Astrocyte of the cerebellum (primary cell): ENCODE measurements at regions not wholly inside any gene's neighbourhood (a gene's known extent, or its start where the extent isn't known, plus 50 kb on each side); places are given as distances from the start of the nearest gene placed in this dataset.

ENCODE experiments used
- DNase-seq: peaks from one replicate; pipeline ENCODE4 v3.0.0-alpha.2; 2011; ENCODE audit warnings: low read depth
- H3K4me3 ChIP-seq: 2 replicates; pipeline ENCODE4 v1.5.1; 2011; ENCODE audit warnings: mild to moderate bottlenecking, low read depth, low read length, moderate library complexity
- in situ Hi-C: cut with HindIII; loops from 2 replicates; pipeline ENCODE4 v1.10.0; 2017; ENCODE audit warnings: low sequenced_read_pairs
- TF ChIP-seq, protein P1 (sequence below): IDR thresholded peaks from 2 replicates; pipeline ENCODE4 v1.5.1; 2012; ENCODE audit warnings: low read length, low read depth, moderate library complexity, mild to moderate bottlenecking; ENCODE audit errors: missing control alignments

DNA sequence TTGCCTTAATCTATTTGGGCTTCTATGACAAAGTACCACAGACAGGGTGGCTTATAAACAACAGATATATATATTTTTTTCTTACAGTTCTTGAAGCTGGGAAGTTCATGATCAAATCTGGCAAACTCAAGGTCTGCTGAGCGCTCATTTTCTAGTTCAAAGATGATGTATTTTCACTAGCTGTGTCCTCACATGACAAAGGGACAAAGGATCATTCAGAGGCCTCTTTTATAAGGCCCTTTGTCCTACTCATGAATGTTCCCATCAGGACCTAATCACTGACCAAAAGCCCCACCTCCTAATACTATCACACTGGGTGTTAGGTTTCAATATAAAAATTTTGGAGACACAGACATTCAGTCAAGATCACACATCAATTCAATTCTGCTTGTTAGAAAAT lies 2025.2 kb downstream of the PCDH7 start:
- in situ Hi-C loops, result no loop called here

DNA sequence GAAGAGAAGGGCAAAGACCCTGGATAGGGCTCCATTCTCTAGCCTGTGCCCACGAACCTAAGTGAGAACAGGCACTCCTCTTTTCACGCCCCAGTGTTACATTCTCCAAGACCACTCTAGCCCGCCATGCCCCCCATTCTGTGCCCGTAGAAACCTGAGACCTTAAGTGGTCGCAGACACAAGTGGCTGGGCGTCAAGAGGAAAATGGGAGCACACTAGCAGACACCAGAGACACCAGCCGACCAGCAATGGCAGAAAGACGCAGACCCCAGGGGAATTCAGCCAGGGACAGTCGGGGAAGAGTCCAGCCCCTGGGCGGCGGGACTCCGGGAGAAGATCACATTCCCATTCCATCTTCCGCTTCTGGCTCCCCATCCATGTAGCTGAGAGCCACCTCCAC lies 2027.9 kb downstream of the PCDH7 start:
- in situ Hi-C loops, result no loop called here
- H3K4me3 ChIP-seq, result no peak overlapping the region
- DNase-seq, result no peak

More for the DNA sequence above, 2025.2 kb downstream of the PCDH7 start:
- no peak for DNase-seq
- TF ChIP-seq, protein P1, sequence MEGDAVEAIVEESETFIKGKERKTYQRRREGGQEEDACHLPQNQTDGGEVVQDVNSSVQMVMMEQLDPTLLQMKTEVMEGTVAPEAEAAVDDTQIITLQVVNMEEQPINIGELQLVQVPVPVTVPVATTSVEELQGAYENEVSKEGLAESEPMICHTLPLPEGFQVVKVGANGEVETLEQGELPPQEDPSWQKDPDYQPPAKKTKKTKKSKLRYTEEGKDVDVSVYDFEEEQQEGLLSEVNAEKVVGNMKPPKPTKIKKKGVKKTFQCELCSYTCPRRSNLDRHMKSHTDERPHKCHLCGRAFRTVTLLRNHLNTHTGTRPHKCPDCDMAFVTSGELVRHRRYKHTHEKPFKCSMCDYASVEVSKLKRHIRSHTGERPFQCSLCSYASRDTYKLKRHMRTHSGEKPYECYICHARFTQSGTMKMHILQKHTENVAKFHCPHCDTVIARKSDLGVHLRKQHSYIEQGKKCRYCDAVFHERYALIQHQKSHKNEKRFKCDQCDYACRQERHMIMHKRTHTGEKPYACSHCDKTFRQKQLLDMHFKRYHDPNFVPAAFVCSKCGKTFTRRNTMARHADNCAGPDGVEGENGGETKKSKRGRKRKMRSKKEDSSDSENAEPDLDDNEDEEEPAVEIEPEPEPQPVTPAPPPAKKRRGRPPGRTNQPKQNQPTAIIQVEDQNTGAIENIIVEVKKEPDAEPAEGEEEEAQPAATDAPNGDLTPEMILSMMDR, result no peak
- no peak overlapping the region for H3K4me3 ChIP-seq

DNA sequence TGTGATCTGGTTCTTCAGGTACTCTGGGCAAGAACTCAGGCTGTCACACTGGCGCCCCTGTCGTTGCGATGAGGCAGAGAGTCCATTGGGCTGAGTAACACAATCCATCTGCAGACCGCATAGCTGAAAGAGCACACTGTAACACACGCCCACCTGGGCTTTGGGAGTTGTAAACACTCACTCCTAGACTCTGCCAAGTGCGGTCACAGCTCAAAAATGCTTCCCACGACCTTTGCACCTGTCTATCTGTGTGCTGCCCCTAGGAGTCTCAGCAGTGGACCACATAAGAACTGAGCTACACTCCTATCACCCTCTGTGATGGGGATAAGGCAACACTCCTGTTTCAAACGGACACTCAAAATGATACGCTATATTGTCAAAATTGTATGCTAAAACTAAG lies 2028.3 kb downstream of the PCDH7 start:
- no peak overlapping the region for H3K4me3 ChIP-seq
- in situ Hi-C loops, result no loop called here
- no peak for DNase-seq
- TF ChIP-seq, protein P1, result no peak

More for the DNA sequence above, 2027.9 kb downstream of the PCDH7 start:
- TF ChIP-seq, protein P1, result no peak

DNA sequence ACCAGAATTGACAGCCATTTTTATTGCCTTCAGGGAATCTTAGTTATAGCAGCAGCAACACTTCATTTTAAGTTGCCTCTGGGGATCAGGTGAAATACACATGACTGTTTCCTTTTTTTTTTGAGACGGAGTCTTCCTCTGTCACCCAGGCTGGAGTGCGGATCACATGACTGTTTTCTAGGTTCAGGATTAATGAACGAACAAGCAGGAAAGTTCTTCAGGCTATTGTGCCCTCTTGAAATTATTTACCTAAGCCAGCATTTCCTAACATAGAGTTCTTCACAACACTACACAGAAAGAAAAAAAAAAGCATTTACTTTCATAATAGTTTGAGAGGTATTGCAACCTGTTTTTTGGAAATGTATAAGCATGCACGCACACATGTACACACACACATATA lies 2032.8 kb downstream of the PCDH7 start:
- TF ChIP-seq, protein P1, result no peak
- in situ Hi-C loops, result no loop called here
- no peak overlapping the region for H3K4me3 ChIP-seq
- no peak for DNase-seq

DNA sequence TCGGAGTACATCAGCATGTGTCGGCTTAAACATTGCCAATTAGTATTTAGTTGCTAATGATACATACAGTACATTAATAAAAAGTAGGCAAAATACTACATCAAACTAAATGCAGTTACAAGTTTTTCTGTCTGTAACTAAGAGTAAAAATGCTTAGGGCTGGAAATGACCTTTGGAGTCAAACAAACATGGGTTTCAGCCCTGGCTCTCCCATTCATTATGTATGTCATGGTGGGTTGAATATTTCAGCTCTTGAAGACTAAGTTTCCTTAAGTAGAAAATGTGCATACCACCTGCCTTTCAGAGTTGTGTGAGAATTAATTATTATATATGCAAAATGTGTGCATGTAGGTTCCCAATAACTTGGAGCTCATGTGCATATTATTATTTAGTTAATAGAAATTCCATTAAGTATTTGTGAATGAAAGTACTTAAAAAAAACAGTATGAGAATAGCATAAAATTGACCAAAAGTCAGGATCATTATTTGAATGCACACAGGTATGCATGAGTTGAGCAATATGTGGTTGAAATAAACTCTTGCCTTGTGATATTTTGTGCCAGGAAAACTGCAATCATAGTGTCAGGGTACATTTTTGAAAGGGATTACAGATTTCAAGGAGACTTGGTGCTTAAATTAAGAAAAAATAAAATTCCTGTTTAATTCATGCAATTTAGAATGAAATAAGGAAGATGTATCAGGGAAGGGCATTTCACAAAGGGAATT lies 2048.7 kb downstream of the PCDH7 start:
- TF ChIP-seq, protein P1, result no peak
- no peak for DNase-seq
- in situ Hi-C loops, result no loop called here
- H3K4me3 ChIP-seq, result no peak overlapping the region

DNA sequence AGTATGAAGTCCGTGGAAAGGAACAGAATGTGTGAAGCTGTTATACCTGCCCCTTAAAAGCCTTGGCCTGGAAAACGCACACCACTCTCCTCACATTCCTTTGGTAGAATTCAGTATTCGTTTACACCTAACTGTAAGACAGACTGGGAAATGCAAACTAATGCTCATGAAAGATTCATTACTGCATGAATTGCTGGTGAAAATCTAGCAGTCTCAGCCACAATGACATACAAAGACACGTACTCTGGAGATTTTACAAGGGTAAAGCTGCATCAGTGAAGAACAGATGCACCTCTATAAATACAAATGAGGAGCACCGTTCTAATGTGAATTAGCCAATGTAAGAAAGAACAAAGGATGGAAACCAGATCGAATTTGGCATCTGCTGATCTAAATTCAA lies 2051.3 kb downstream of the PCDH7 start:
- no peak for DNase-seq
- in situ Hi-C loops, result no loop called here
- TF ChIP-seq, protein P1, result no peak
- H3K4me3 ChIP-seq, result no peak overlapping the region
